ENCODE measurements at regions not wholly inside any gene's neighbourhood (a gene's known extent, or its start where the extent isn't known, plus 50 kb on each side); places are given as distances from the start of the nearest gene placed in this dataset.
"Not testable (repeated sequence)": the region's sequence is repeated elsewhere in the genome, so short reads cannot be mapped to it uniquely, and the experiment has no call there.

- POLR2A ChIA-PET = no interaction called here
- Mint-ChIP-seq H3K4me3 (no peak overlapping the region), H3K27me3 (peaks cover 29% of the 10 kb centered on the region), H3K36me3 (ENCODE audit: low read depth) (peaks cover 1% of the 10 kb centered on the region), H3K4me1 (no peaks in the 10 kb centered on the region), H3K9me3 (no peaks in the 10 kb centered on the region), H3K27ac (no peak overlapping the region)
- no peak for DNase-seq
- CTCF ChIA-PET = no interaction called here
These were observed 513.9 kb downstream of the DIRAS2 start for GRCh38 chr9:90128587-90129190.

DNA sequence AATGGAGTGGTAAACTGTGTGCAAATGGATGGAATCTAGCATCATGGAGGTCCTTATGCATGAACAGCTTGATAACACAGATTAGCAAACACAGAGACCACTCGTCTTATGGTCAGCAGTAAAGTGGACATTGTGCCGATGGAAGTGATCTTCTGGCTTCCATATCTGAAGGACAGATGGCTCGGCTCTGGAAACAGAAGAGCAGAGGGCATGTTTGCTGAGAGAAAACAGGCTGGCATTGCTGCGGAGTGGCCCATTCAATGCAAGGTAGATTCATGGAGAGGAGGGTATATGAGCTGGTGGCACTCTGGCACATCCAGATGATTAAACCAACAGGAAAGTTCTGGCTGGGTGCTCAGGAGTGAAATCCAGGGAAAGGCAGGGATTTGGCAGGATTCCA, 513.2 kb downstream of the DIRAS2 start:
- peaks cover 28% of the 10 kb centered on the region for H3K27me3 Mint-ChIP-seq

GRCh38 chr9:90131568-90131967, 511.1 kb downstream of the DIRAS2 start:
- Mint-ChIP-seq H3K9me3 (no peaks in the 10 kb centered on the region), H3K36me3 (ENCODE audit: low read depth) (no peaks in the 10 kb centered on the region), H3K27ac (no peak overlapping the region), H3K4me3 (no peak overlapping the region), H3K27me3 (peaks cover 19% of the 10 kb centered on the region), H3K4me1 (no peaks in the 10 kb centered on the region)
- DNase-seq = no peak
- POLR2A ChIA-PET = no interaction called here
- CTCF ChIA-PET = no interaction called here

More for the DNA sequence above, 513.2 kb downstream of the DIRAS2 start:
- Mint-ChIP-seq H3K4me3 (no peak overlapping the region), H3K27ac (no peak overlapping the region), H3K4me1 (no peaks in the 10 kb centered on the region), H3K9me3 (no peaks in the 10 kb centered on the region), H3K36me3 (ENCODE audit: low read depth) (no peaks in the 10 kb centered on the region)
- DNase-seq = no peak
- ChIA-PET CTCF (no interaction called here), POLR2A (no interaction called here)

DNA sequence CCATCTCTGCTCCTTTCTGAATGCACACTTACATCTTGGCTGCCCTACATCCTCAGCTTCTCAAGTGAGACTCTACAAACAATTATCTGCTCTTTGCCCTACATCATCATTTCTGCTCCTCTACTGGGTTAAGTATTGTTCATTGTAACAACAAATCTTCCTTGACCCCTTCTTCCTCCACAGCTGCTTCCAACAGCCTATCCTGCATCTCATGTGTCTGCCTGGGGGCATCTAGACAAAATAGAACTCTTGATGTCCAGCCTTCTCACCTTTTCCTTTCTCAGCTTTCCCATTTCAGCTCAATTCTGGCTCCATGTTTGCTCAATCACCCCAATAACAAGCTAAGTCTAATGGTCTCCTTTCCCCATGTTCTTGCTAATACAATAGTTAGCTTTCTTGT, 509.8 kb downstream of the DIRAS2 start:
- Mint-ChIP-seq H3K27ac (no peak overlapping the region), H3K36me3 (ENCODE audit: low read depth) (no peaks in the 10 kb centered on the region), H3K4me3 (no peak overlapping the region), H3K4me1 (no peaks in the 10 kb centered on the region), H3K9me3 (no peaks in the 10 kb centered on the region), H3K27me3 (peaks cover 17% of the 10 kb centered on the region)
- ChIA-PET CTCF (no interaction called here), POLR2A (no interaction called here)
- no peak for DNase-seq

DNA sequence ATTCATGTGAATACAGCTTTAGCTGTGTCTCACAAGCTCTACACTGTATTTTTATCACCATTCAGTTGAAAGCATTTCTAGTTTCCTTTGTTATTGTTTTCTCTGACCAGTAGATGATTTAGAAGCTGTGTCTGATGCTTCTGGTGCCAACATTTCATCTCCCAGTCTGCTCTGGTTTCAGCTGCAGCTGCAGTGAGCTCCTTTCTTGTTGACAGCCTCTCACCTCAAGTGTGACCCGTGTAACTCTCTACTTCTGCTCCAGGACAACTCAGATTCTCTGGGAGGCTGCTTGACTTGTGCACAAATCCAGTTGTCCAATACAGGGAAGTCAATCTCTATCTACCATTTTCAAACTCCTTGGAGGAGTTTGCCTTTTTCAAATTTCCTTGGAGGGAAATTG, 504.8 kb downstream of the DIRAS2 start:
- no peak for DNase-seq
- peaks cover 24% of the 10 kb centered on the region for H3K27me3 Mint-ChIP-seq
- POLR2A ChIA-PET = no interaction called here
- no peaks in the 10 kb centered on the region for H3K36me3 Mint-ChIP-seq (ENCODE audit: low read depth)
- no peak overlapping the region for H3K4me3 Mint-ChIP-seq
- CTCF ChIA-PET = no interaction called here
- no peak overlapping the region for H3K27ac Mint-ChIP-seq
- H3K9me3 Mint-ChIP-seq = no peaks in the 10 kb centered on the region
- peaks cover 2% of the 10 kb centered on the region for H3K4me1 Mint-ChIP-seq

DNA sequence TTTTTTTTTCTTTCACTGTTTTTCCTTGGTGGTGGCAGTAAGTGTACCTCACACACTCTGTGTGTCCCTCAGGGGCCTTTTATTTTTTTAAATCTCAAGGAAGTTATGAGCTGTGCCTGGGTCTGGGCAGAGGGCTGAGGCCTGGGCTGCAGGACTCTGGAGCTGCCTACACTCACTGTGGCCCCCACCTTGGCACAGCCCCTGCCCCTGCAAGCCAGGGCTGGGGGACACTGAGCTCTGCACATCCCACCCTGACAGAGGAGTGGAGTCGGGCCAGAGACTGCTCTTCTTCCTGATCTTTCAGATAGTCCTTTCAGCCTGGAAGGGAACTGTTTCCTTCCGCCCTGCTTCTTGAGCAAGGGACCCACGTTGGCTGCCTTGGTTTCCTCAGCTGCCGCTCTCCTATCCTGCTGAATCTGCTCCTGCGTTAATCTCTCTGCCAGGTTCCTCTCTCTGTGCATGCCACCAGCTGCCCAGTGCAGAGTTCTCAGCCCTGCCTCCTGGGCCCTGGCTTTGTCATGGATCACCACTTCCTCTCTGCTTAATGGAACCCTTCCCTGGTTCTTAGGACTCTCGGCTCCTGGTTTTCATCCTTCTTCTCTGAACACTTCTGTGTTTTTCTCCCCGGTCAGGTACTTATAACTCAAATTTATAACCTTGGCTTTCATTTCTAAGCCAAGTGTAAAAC, 502.3 kb downstream of the DIRAS2 start:
- no peak for DNase-seq
- Mint-ChIP-seq H3K27me3 (peaks cover 32% of the 10 kb centered on the region), H3K36me3 (ENCODE audit: low read depth) (no peaks in the 10 kb centered on the region), H3K27ac (no peak overlapping the region), H3K4me3 (no peak overlapping the region), H3K4me1 (peaks cover 2% of the 10 kb centered on the region), H3K9me3 (no peaks in the 10 kb centered on the region)
- CTCF ChIA-PET = interaction anchor here (0.6 kb wide), 2 partner anchors 730 to 861 kb away, joined by 3 to 4 read pairs; no protein-coding TSS in a partner anchor
- POLR2A ChIA-PET = no interaction called here

DNA sequence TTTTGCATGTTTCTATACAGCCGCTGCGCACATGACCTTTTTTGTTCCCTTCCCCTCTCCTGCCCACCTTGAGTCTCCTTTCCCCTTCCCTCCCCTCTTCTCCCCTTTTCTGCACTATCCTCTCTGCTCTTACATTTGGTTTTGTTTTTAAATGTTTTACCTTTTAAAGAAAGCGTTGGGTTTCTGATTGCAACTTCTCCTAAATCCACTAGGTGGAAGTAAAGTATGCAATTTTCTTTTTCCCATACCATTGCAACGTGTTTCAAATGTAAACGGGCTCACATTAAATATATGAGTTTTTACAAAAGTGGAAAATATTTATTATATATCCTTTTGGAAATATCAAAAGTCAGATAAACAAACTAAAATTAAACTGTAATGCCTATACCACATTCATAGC, 500.9 kb downstream of the DIRAS2 start:
- ChIA-PET POLR2A (no interaction called here), CTCF (no interaction called here)
- Mint-ChIP-seq H3K4me1 (peaks cover 2% of the 10 kb centered on the region), H3K36me3 (ENCODE audit: low read depth) (no peaks in the 10 kb centered on the region), H3K4me3 (no peak overlapping the region), H3K9me3 (no peaks in the 10 kb centered on the region), H3K27ac (no peak overlapping the region), H3K27me3 (peaks cover 30% of the 10 kb centered on the region)
- DNase-seq = no peak

GRCh38 chr9:90142580-90142979, 500.0 kb downstream of the DIRAS2 start:
- CTCF ChIA-PET = interaction anchor here (1.7 kb wide), 1 partner anchor 223 kb away, joined by 3 read pairs; no protein-coding TSS in a partner anchor

DNA sequence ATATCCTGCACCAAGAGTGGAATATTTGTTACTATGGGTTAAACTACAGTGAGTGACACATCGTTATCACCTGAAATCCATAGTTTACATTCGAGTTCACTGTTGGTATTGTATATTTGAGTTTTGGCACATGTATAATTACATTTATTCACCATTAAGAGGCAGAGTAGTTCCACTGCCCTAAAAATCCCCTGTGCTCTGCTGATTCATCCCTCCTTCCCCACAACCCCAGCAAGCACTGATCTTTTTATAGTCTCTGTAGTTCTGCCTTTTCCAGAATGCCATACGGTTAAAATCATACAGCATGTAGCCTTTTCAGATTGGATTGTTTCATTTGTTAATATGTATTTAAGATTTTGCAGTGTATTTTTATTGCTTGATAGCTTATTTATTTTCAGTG, 495.2 kb downstream of the DIRAS2 start:
- DNase-seq = no peak
- Mint-ChIP-seq H3K9me3 (no peaks in the 10 kb centered on the region), H3K27me3 (peaks cover 25% of the 10 kb centered on the region), H3K27ac (no peak overlapping the region), H3K4me1 (no peaks in the 10 kb centered on the region), H3K4me3 (no peak overlapping the region), H3K36me3 (ENCODE audit: low read depth) (no peaks in the 10 kb centered on the region)
- ChIA-PET CTCF (no interaction called here), POLR2A (no interaction called here)

More at GRCh38 chr9:90142580-90142979, 500.0 kb downstream of the DIRAS2 start:
- Mint-ChIP-seq H3K27ac (no peak overlapping the region), H3K36me3 (ENCODE audit: low read depth) (no peaks in the 10 kb centered on the region), H3K4me1 (peaks cover 2% of the 10 kb centered on the region), H3K4me3 (no peak overlapping the region), H3K9me3 (no peaks in the 10 kb centered on the region), H3K27me3 (peaks cover 34% of the 10 kb centered on the region)
- peak; percentile 69 for DNase-seq
- POLR2A ChIA-PET = no interaction called here

DNA sequence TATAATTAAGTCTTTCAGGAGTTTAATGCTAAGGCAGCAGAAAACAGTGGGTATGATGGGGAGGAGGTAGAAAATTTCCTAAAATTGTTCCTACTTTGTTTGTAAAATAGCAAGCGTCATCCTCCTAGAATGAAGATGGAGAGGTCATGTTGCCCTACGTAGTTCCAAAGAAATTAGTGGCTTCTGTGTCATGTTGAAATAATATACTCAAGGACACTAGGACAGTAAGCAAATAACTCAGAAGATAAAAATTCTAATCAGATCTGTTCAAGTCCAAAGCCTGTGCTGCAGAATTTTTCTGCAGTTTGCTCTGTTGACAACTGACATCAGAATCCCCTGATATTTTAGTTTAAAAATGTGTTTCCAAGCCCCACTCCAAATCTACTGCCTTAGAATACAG, 486.3 kb downstream of the DIRAS2 start:
- CTCF ChIA-PET = no interaction called here
- Mint-ChIP-seq H3K27me3 (peaks cover 12% of the 10 kb centered on the region), H3K9me3 (no peaks in the 10 kb centered on the region), H3K27ac (no peak overlapping the region), H3K36me3 (ENCODE audit: low read depth) (no peaks in the 10 kb centered on the region), H3K4me1 (no peaks in the 10 kb centered on the region), H3K4me3 (no peak overlapping the region)
- DNase-seq = no peak
- POLR2A ChIA-PET = no interaction called here

GRCh38 chr9:90162326-90162725, 480.3 kb downstream of the DIRAS2 start:
- no peak overlapping the region for H3K4me3 Mint-ChIP-seq
- ChIA-PET POLR2A (no interaction called here), CTCF (no interaction called here)
- no peak for DNase-seq
- H3K36me3 Mint-ChIP-seq (ENCODE audit: low read depth) = no peaks in the 10 kb centered on the region
- peaks cover 6% of the 10 kb centered on the region for H3K27me3 Mint-ChIP-seq
- H3K27ac Mint-ChIP-seq = no peak overlapping the region
- H3K4me1 Mint-ChIP-seq = no peaks in the 10 kb centered on the region
- H3K9me3 Mint-ChIP-seq = no peaks in the 10 kb centered on the region

DNA sequence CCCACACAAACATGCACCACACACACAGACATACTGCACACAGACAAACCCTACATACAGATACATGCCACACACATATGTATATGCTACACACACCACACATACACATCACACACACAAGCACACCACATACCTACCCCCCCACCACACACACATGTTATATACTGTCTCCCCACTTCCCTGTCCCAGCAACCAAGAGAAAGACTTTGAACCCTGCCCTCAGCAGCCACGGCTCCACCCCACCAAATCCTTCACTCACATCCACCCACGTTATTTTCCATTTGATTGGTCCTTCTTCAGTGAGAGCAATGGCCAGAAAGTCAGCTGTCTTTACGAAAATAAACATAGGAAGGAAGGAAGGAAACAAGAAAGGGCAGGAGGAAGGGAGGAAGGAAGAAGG, 479.8 kb downstream of the DIRAS2 start:
- ChIA-PET POLR2A (no interaction called here), CTCF (no interaction called here)
- Mint-ChIP-seq H3K27ac (no peak overlapping the region), H3K9me3 (no peaks in the 10 kb centered on the region), H3K4me3 (no peak overlapping the region), H3K36me3 (ENCODE audit: low read depth) (no peaks in the 10 kb centered on the region), H3K4me1 (no peaks in the 10 kb centered on the region), H3K27me3 (peaks cover 6% of the 10 kb centered on the region)
- no peak for DNase-seq

DNA sequence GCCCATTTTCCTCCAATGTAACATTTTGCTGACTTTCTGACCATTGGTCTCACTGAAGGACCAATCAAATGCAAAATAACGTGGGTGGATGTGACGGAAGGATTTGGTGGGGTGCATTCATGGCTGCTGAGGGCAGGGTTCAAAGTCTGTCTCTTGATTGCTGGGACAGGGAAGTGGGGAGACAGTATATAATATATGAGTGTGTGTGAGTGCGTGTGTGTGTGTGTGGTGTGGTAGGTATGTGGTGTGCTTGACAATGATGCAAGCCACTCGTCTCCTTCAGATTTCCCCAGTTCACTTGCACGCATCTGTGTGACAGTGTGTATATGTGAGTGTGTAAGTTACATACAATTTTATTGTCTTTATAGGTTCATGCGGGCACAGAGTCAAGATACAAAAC, 477.3 kb downstream of the DIRAS2 start:
- ChIA-PET POLR2A (no interaction called here), CTCF (no interaction called here)
- H3K4me1 Mint-ChIP-seq = no peaks in the 10 kb centered on the region
- no peaks in the 10 kb centered on the region for H3K9me3 Mint-ChIP-seq
- H3K36me3 Mint-ChIP-seq (ENCODE audit: low read depth) = no peaks in the 10 kb centered on the region
- no peak for DNase-seq
- peaks cover 5% of the 10 kb centered on the region for H3K27me3 Mint-ChIP-seq
- H3K27ac Mint-ChIP-seq = no peak overlapping the region
- H3K4me3 Mint-ChIP-seq = no peak overlapping the region

GRCh38 chr9:90166374-90166773, 476.2 kb downstream of the DIRAS2 start:
- POLR2A ChIA-PET; H3K4me3 Mint-ChIP-seq; DNase-seq; H3K9me3 Mint-ChIP-seq; CTCF ChIA-PET; H3K27ac Mint-ChIP-seq; H3K27me3 Mint-ChIP-seq; H3K4me1 Mint-ChIP-seq; H3K36me3 Mint-ChIP-seq (ENCODE audit: low read depth): not testable (repeated sequence)

Data from activated CD4-positive, alpha-beta T cell treated with anti-CD3 and anti-CD28 coated beads, Interleukin-2, amount 10 ng/mL, durations not matched to agents 7 days and 5 days (primary cell).